ENCODE measurements at regions not wholly inside any gene's neighbourhood (a gene's known extent, or its start where the extent isn't known, plus 50 kb on each side); places are given as distances from the start of the nearest gene placed in this dataset.

- no peak for DNase-seq
- Histone ChIP-seq H3K4me1 (ENCODE audit: insufficient read depth, low read length) (no peaks in the 10 kb centered on the region), H3K14ac (ENCODE audit: insufficient read depth, low read length) (no peak overlapping the region), H2BK20ac (ENCODE audit: low read depth, low read length, poor library complexity, severe bottlenecking) (no peak overlapping the region), H3K9me3 (ENCODE audit: control insufficient read depth, low read depth, low read length) (no peaks in the 10 kb centered on the region), H2AK5ac (ENCODE audit: insufficient read length, low read length) (no peak overlapping the region), H3K79me2 (ENCODE audit: insufficient read depth, low read length) (no peaks in the 10 kb centered on the region), H3K56ac (ENCODE audit: insufficient read length, low read depth, low read length) (no peak overlapping the region), H3K4me2 (ENCODE audit: insufficient read depth, insufficient read length, low read length) (no peak overlapping the region), H3K9ac (ENCODE audit: extremely low read depth, insufficient read length, low read length) (no peak overlapping the region), H3K23ac (ENCODE audit: insufficient read length, low read depth, low read length) (no peak overlapping the region), H3K18ac (ENCODE audit: insufficient read length, low read depth, low read length) (no peak overlapping the region), H3K23me2 (ENCODE audit: insufficient read length, low read depth, low read length, poor library complexity, severe bottlenecking) (no peaks in the 10 kb centered on the region), H4K20me1 (ENCODE audit: control insufficient read depth, insufficient read depth, insufficient read length) (no peaks in the 10 kb centered on the region), H3K4ac (ENCODE audit: low read depth, low read length) (no peak overlapping the region), H4K5ac (ENCODE audit: insufficient read length, low read depth, low read length) (no peak overlapping the region), H3K27ac (ENCODE audit: insufficient read length, low read depth, low read length) (no peak overlapping the region), H2BK15ac (ENCODE audit: low read depth, low read length) (no peak overlapping the region), H2BK12ac (ENCODE audit: insufficient read length, low read depth, low read length) (no peak overlapping the region), H2AFZ (ENCODE audit: low read length) (no peak overlapping the region), H3T11ph (ENCODE audit: low read length) (no peak overlapping the region), H2BK120ac (ENCODE audit: low read depth, low read length, poor library complexity, severe bottlenecking) (no peak overlapping the region), H3K79me1 (ENCODE audit: insufficient read depth, low read depth, low read length, poor library complexity, severe bottlenecking) (no peaks in the 10 kb centered on the region), H2BK5ac (ENCODE audit: insufficient read length, low read length) (no peak overlapping the region), H4K8ac (replicated peaks; ENCODE audit: insufficient read length, low read depth, low read length) (no peak overlapping the region), H4K91ac (ENCODE audit: insufficient read length, low read depth, low read length) (no peak overlapping the region), H3K27me3 (ENCODE audit: insufficient read depth, low read length) (no peaks in the 10 kb centered on the region)
- H3K27me3 Mint-ChIP-seq (ENCODE audit: low read depth) = no peaks in the 10 kb centered on the region
- H3K27ac Mint-ChIP-seq = no peak overlapping the region
- H3K36me3 Mint-ChIP-seq (ENCODE audit: insufficient read depth in 1 of 3, low read depth in 3 of 3) = peaks cover 0 to 3% (median 2%) of the 10 kb centered on the region in 3 experiments; a peak in 2 of 7 replicates
- no CpG with 5 or more reads among the region's 3 CpGs for WGBS (ENCODE audit: extremely low coverage, insufficient read length, low lambda C conversion rate)
- TF ChIP-seq CTCF (conservative IDR thresholded peaks at IDR 0.05) = no peak
- H3K4me3 Mint-ChIP-seq = no peak overlapping the region
- H3K4me1 Mint-ChIP-seq = peaks cover 3 to 6% of the 10 kb centered on the region in 2 experiments; a peak in 2 of 4 replicates
- H3K9me3 Mint-ChIP-seq = peaks cover 0 to 2% of the 10 kb centered on the region in 2 experiments; a peak in 1 of 5 replicates
These were observed 995.8 kb upstream of the CDH6 start for GRCh38 chr5:30197662-30198061.

All from H9 (cell line).